Stimulated activated CD4-positive, alpha-beta T cell treated with anti-CD3 and anti-CD28 coated beads, Interleukin-15, amount 100 ng/mL, for 48 hours (primary cell): ENCODE measurements at regions not wholly inside any gene's neighbourhood (a gene's known extent, or its start where the extent isn't known, plus 50 kb on each side); places are given as distances from the start of the nearest gene placed in this dataset.

ENCODE experiments used
- DNase-seq, 2 donors: peaks; one replicate each; pipeline ENCODE4 v3.0.0-alpha.2; 2020; ENCODE audit warnings: low read depth in 2 of 2

DNA sequence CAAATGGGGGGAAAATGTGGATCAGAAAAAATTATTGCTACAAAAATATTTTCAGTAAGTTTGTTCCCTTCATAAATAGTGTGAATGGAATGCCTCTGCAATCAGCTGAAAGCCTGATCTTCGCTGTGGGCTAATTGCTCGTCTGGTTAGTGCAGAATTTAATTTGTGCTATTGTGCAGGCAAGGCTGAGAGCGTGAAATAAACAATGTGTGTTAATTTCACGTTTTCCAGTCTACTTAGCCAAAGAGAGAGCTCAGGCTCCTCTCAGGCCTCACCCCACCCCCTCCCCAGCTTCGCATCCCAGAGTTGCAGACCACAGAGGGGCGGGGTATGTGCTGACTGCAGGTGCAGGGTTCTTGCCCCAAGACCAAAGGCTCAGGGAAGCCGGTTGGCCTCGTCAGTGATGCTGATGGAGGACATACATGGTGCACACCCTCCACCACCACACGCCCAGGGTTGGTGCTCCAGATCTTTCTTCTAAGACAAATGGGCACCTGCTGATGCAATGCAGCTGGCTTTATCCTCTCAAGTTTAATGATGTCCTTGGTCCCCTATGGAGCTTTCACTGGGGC is 302.6 kb upstream of the SLC14A2 start:
- no peak for DNase-seq

DNA sequence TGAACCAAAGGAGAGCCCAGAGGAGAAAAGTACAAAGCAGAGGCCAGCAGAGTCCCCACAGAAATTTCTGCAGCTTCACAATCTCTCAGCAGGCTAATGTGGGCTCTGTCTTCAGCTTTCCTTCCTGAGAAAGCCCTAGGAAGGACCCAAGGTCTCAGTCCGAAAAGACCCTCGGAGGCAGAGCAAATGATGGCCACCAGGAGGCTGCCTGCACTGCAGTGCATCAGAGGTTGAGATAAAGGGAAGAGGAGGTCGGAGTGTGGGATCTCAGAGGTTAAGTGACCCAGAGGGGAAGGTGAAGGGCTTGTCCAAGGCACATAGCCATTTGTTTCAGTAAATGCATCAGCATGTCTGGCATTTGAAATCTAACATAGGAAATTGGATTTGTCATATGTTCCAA is 299.1 kb upstream of the SLC14A2 start:
- no peak for DNase-seq

DNA sequence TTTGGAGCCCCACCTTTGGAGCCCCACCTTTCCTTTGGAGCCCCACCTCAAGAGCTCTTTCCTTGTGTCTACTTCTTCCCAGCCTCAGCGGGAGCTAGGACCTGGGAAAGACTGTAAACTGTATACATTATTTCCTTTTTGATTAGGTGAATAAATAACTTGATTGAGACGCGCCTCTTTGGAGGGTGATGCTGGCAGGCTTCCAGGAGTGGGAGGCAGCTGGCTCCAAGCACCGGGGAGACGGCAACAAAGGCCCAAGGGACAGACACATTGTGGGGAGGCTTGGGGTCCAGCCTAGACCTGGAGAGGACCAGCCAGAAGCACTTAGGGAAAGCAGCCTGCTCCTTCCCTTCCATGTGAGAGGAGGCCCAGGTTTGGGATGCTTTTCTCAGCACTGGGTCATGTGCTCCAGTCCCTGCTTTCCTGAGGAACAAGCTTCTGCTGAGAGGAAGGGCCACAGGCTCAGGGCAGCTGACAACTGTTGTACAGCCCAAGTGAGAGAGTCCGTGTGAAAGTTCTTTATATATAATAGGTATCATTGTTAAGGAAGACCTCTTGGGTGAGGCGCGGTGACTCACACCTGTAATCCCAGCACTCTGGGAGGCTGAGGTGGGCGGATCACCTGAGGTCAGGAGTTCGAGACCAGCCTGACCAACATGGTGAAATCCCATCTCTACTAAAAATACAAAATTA is 297.2 kb upstream of the SLC14A2 start:
- no peak for DNase-seq

DNA sequence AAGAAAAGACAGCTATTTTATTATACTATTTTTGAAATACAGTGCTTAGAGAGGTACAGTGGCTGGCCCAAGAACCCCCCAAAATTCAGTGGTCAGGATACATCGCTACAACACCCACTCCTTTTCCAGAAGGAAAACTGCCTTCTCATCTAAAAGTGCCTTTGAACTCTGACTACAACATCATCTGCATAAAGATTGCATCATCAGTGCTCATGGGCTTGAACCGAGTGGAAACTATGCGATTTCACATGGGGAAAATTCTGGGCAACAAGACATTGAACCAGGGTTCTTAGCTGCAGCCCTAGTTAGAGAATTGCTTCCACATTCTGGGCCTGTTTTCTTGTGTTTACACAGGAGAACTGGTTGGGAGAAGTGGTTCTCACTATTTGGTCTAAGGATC is 294.6 kb upstream of the SLC14A2 start:
- no peak for DNase-seq

DNA sequence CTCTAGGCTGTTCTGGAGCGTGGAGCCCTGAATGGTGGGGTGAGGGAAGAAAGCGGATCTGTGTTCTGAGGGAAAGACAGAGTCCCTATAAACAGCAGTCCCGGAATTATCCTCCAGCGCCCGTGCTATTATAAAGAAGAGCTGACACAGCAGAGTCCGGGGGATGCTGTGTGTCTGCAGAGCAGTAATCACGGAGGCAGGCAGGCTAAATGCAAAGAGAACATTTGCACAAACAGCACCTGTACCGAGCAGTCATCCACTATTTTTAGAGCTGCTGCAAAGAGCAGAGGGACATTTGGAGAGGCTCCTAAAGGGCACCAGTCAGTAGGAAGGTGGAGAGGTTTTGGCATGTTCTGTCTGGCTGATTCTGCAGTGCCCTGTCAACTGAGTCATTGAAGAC is 293.8 kb upstream of the SLC14A2 start:
- DNase-seq: no peak

DNA sequence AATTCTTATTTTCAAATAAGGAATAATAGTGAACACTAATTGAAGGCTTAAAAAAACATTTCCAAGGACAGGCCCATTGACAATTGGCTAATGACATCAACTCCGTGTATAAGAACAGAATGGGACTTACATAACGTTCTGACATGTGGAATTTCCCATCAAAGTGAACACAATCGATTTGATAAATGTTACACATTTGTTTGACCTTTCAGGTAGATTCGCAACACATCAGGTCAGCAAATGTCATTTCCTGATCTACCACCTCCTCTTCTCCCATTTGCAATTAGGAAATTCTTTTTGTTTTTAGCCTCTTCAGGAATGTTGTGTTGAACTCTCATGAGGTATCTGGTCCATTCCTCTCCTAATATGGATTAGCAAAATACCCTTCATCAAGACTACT is 292.9 kb upstream of the SLC14A2 start:
- DNase-seq: no peak

DNA sequence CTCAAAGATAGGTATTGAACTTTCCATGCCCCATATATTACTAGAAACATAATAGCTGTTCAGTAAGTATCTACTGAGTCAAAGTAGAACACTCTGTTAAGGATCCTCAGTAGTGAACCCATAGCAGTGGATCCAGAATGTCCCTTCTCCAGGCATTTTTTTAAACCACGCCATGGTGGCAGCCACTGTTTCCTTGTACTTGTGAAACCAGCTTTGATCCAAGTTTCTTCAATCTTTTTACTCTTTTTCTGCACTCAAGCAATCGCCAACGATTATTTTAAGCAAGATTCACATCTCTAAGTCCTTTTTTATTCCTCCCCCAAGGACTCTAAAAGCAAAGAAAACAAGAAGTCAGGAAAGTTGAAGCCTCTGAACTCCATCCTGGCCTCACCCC is 291.2 kb upstream of the SLC14A2 start:
- no peak for DNase-seq

DNA sequence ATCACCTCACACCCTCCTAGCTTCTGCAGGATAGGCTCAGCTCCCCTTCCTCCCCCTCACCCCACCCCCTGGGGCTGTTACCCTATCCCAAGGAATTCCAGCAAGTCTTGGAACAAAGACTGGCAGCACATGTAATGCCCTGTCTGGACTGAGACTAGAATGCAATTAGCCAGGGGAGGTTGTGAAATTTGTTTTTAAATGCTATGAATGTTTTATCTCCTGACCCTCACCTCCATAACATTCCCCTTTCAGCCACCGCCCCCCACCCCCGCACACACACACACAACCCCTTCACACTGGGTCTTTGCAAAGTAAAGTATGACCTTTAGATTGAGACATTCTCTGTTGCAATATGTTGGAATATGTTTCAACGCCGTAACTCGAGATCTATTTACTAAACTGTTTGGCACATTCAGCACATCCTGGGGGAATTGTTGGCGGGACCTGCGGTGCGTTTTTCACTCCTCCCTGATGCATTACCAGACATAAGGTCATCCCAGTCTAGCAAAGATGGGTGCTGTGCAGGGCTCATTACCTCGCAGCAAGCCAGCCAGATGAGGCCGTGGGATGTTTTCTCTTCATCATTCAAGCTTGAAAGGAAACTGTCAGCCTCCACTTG is 290.7 kb upstream of the SLC14A2 start:
- DNase-seq: no peak

DNA sequence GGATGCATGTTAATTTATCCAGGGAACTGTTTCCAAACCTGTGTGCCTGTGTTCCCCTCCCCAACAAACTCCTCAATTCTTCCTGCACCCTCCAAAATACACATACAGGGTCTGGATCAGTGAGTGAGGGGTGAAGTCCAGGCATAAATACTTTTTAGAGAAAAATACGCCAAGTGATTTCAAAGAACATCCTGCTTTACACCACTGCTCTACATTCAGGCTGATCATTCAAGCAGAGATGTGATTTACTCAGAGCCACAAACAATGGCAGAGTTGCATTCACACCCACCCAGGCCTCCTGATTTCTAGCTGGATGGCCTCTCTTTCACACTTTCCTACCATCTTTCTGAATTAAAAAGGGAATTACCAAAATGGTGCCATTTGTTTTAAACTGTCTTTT is 289.5 kb upstream of the SLC14A2 start:
- DNase-seq: no peak

DNA sequence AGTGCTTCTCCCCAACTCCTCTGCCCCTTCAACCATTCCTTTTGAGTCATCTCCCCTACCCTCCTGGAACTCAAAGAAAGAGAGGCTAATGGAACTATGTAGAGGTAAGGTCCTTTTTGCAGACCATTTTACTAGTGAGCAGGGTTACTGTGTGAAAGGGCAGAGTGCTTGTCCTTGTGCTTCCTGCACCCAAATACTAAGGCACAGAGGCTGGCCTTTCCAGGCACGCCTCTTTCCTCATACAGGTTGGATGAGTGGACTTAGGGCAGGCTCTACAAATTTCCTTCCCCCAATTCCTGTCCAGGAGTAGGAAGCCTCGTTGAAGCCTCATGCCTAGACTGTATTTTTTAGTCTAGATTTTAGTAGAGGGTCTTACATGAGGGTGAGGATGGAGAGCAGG is 288.8 kb upstream of the SLC14A2 start:
- no peak for DNase-seq

DNA sequence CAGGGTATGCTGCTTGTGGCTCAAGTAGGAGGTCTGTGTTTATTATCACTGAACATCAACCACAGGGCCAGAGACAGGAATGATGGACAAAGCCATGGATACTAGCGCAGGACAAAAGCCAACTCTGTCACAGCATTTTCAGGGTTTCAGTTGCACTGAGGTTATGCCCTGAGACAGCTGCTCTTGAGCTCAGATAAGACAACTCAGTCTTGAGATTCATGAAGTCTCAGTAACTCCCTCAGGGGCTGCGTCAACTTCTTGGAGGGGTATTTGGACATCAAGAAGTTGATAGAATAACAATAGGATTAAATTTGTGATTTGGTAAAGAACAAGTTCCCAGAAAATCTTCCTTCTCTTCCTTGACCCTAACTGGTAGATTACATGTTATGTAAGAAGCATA is 287.0 kb upstream of the SLC14A2 start:
- DNase-seq: no peak

DNA sequence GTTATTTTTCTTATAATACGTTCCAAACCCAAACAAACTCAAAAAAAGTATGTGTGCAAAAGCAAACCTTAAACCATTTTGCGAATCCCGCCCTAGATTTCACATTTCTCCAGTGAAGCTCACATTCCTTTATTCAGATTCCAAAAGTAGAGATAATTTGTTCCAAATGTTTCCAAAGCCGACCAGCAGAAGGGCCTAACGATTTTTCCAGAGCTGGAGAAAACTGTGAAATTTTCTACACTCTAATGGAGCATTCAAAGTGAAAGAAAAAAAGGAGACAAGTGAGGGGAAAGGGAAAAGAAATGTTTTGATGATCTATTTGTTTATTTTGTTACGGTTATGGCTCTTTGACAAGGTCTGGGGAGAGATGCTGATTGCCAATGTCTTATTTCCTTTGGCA is 286.5 kb upstream of the SLC14A2 start:
- no peak for DNase-seq

DNA sequence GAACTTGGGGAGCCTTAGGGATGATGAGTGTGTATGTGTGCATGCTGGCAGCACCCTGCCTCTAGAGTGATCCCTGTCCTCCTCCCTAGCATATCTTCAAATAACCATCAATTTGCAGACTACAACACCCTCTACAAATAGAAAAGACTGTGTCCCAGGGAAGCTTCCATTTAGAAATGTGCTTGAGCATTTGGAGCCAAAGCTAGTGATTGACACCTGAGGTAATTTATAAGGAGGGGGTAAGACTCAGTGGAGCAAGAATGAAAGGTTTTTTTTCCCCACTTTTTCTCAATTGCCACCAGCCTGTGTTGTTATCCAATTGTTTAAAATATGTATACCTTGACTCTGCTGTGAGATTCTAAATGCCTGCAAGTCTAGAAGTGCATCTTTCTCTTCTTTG is 286.0 kb upstream of the SLC14A2 start:
- no peak for DNase-seq

DNA sequence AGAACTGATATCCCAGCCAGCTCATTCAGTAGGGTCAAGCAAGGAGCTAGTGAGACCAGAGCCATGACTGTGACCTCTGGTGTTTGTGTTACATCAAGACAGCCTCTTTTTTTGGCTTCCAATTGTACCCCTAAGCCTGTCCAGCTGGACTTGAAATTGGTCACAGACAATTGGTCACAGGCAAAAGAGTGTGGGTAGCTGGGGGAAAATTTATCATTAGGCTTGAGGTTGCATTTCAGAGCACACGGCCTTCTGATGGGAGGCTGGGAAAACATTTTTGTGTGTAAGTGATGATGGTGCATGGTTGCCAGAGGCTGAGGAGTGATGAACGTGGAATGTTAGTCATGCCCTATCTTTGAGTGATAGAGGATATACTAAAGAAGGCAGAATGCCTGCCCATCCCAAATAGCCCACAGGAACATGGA is 285.1 kb upstream of the SLC14A2 start:
- DNase-seq: no peak

DNA sequence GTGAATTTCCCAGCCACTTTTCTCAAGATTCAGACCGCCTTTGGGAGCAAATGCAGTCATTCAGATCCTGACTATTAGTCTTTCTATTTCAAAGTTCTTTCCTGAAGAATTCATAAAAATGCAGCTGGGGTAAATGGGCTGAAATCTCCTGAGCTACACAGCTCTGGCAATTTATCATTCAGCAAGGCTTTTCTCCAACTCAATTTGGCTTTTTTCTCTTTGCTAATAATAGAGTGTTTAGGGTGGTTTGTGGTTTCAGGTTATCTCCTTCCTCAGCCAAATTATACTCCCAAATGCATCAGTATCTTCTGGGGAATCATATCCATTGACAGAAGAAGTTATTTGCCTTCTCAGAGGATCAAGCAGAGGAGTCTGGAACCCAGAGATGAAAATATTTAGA is 282.4 kb upstream of the SLC14A2 start:
- DNase-seq: no peak

DNA sequence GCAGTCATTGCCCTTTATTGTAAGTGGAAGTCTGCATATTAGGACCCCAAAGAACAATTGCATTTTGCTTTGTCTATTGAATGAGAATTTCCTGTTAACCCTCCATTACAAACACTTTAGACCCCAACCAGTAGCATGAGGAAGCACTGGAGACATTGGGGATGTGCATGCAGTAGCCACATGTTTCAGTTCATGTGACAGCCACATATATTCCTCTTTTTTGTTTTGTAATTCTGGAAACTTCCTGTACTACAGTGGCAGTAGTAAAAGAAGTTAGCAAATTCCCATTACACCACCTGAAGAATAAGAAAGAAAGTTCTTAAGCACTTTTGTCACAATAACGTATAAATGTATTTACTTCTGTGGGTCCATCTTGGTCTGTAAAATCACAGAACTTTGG is 281.1 kb upstream of the SLC14A2 start:
- DNase-seq: no peak

DNA sequence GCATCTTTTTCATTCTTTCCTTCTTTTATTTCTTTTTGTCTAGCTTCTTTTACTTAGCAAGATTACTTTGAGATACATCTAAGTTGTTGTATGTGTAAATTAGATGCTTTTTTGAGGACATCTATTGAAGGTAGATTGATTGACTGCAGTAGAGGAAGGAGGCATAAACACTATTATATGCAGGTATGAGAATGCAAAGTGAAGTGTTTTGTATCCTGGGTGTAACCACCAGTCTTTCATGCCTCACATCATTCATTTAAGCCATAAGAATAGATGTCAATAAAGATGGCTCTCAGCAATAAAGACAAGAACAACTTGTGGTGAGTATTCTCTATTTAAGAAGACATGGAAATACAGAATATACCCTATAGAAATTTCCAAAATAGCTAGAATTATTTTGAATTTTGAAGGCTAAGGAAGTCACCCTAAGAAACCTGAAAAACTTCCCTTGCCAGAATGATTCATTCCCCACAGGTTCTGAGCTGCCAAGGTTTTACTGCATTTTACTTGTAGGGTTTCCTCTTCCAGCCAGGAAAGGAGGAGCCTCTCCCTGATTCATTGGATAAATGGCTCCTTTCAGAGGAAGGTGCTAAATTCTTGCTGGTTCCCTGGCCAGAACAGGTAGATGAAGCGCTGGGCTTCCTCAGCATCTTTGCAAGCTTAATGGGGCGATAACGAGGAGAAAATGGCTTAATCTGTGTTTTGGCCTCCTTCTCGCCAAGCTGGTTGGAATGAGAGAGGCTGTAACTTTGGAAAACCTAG is 279.8 kb upstream of the SLC14A2 start:
- no peak for DNase-seq

DNA sequence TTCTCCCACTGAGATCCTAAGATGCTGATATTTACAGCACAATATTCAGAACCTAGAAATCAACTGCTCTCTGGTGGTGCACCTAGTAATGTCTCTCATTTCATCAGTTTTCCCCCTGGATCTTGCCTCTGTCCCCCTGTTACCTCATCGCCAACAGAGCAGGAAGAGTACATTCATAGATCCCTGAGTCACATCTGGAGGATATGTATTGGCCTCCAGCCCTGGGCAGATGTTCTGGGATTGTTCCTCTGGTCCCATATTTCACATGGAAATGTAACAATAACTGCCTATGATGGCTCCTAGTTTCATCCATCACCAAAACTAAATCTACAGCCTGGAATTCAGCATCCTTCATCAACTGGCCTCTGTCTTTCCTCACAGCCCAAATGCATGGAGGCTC is 278.8 kb upstream of the SLC14A2 start:
- no peak for DNase-seq

DNA sequence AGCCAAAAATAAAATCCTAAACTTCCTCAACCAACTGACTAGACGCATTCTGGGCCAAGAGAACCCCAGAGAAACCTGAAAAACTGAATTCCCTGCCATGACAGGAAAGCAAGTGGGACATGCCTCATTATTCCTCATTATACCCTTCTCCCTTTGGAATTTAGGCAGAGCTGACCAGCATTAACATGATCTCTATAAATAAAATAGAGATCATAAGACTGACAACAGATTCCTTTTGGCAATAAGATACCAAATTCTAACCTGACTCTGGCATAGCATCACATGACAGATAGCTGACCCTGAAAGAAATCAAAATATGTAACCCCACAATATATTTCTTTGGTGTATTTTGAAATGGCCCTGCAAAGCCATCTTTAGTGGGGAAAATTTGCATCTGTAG is 277.8 kb upstream of the SLC14A2 start:
- DNase-seq: no peak

DNA sequence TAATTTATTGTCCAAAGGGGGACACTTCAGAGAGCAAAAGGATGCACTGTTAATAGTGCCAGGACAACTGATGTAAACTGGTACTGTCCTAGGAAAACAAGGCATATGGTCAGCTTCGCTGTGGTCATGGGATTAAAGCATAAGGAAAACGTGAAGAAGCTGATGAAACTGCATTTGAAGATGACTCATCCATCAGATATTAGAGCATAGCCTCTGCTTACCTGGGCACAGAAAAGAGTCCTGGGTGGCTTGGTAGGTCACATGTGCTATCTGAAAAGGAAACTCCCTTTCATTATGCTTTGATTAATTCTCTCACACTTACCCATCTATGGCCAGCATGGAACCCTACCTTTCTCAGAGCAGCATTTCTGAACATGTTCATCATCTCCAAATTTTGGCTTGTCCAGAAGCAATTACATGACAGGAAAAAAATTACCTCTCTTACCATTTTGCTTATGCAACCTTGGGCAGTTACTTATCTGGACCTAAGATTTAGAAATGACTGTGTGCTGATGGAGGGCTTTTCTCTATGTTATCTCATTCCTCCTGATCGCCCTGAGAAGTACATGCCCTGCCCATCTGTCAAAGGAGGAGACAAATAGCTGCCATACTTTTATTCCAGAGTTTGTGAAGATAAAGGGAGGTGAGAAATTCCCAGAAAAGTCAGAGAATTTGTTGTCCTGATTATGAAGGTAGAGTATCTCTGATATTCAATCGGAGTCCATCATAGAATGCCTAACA is 275.3 kb upstream of the SLC14A2 start:
- no peak for DNase-seq

DNA sequence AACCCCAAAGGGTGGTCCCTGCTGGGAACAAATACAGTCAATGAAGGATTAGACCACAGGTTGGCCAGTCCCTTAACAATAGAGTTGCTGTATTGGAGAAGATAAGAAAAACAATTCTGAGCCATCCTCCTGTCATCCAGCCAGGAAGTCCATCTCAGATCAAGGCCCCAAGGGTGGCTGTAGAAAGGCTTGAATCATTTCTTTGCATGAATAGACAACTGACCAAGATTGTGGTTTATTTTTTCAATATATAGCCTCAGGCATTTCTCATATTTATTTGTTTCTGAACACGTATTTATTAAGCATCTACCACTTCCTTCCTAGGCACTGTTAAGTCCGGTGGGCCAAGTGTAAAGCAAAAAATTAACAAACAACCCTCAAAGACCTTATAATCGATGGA is 274.4 kb upstream of the SLC14A2 start:
- no peak for DNase-seq

DNA sequence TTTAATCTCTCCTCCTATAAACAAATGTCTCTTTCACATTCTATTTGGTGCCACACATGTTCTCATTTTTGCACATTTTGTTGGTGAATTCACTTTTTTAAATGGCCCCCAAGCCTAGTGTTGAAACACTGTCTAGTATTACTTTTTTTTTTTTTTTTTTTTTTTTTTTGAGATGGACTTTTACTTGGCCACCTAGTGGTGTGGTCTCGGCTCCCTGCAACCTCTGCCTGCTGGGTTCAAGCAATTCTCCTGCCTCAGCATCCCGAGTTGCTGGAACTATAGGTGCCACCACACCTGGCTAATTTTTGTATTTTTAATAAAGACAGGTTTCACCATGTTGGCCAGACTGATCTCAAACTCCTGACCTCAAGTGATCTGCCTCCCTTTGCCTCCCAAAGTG is 273.8 kb upstream of the SLC14A2 start:
- no peak for DNase-seq
